ENCODE measurements at regions not wholly inside any gene's neighbourhood (a gene's known extent, or its start where the extent isn't known, plus 50 kb on each side); places are given as distances from the start of the nearest gene placed in this dataset.
"Not testable (repeated sequence)": the region's sequence is repeated elsewhere in the genome, so short reads cannot be mapped to it uniquely, and the experiment has no call there.

DNA sequence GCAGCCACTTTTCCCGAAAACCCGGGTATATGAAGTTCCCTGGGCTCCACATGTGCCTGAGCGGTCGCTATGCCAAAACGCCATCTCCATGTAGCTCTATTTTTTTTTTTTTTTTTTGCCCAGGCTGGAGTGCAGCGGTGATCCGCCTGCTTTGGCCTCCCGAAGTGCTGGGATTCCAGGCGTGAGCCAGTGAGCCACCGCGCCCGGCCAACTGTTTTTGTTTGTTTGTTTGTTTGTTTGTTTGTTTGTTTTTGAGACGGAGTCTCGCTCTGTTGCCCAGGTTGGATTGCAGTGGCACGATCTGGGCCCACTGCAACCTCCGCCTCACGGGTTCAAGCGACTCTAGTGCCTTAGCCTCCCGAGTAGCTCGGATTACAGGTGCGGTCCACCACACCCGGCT lies 237.5 kb upstream of the IRAK1BP1 start:
- no peak for DNase-seq (ENCODE audit: low read depth in 2 of 2)
- H3K4me3 ChIP-seq (replicated peaks in 1 of 2; ENCODE audit: low read depth in 2 of 2, low read length in 2 of 2), result no peak overlapping the region
- TF ChIP-seq, protein P1, sequence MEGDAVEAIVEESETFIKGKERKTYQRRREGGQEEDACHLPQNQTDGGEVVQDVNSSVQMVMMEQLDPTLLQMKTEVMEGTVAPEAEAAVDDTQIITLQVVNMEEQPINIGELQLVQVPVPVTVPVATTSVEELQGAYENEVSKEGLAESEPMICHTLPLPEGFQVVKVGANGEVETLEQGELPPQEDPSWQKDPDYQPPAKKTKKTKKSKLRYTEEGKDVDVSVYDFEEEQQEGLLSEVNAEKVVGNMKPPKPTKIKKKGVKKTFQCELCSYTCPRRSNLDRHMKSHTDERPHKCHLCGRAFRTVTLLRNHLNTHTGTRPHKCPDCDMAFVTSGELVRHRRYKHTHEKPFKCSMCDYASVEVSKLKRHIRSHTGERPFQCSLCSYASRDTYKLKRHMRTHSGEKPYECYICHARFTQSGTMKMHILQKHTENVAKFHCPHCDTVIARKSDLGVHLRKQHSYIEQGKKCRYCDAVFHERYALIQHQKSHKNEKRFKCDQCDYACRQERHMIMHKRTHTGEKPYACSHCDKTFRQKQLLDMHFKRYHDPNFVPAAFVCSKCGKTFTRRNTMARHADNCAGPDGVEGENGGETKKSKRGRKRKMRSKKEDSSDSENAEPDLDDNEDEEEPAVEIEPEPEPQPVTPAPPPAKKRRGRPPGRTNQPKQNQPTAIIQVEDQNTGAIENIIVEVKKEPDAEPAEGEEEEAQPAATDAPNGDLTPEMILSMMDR (IDR thresholded peaks at IDR 0.05; ENCODE audit: low read depth, low read length), result no peak

DNA sequence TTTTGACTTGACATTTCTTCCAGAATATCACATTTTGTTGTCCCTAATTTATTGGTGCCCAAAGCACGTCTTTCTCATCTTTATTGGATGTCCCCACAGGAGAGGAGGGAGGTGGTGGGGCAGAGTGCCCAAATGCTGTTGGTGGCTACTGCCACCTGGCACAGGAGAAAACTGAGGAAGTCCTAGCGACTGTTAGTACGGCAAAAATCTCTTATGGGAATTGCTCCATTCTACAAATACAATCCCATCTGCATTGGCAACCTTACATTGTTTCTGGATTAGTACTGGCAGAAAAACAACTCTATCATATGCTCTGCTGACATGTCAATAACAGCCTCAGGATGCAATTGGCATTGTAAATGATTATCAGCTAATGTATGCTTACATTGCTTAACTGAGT lies 235.4 kb upstream of the IRAK1BP1 start:
- DNase-seq (ENCODE audit: low read depth in 2 of 2), result no peak
- TF ChIP-seq, protein P1 (IDR thresholded peaks at IDR 0.05; ENCODE audit: low read depth, low read length), result no peak
- H3K4me3 ChIP-seq (replicated peaks in 1 of 2; ENCODE audit: low read depth in 2 of 2, low read length in 2 of 2), result no peak overlapping the region

DNA sequence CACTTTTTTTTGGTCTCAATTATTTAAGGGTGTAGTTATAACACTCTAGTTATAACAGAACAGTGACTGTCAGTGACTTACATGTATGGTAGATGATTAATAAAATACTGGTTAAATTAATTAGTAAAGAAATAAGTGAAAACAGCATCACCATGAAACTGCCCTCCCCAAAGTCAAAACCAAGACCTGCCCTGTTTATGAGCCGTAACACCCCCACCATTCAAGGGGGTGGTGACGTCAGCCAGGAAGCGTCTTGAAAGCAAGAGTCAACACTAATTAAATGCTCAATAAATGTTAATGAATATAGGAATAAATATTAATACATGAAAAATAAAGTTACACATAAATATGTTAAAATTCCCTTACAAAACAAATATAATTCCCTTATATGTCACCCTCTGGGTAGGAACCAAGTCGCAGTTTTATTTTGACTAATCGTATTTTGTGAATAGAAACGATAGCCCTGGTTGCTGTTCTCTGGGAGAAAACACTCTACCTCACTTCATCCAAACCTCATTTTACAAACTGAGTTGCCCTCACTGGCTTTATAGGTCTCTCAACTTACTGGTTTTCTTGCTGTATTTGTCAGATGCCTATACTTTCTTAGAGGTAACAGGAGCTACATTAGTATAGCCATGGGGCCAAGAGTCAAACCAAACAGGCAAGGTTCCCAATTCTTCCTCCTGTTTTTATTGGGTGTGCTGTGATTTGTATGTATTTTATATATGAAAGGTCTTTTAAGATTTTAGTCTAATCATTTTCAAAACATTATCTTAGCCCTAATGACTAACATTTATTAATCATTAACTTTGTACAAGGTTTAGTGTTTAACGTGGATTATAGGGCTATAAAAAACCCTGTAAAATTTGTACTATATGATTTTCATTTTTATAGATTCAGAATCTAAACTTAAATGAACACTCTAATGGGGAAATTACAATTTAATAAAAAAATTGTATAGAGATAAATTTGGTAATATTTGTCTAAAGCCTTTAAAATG lies 227.9 kb upstream of the IRAK1BP1 start:
- no peak overlapping the region for H3K4me3 ChIP-seq (replicated peaks in 1 of 2; ENCODE audit: low read depth in 2 of 2, low read length in 2 of 2)
- TF ChIP-seq, protein P1 (IDR thresholded peaks at IDR 0.05; ENCODE audit: low read depth, low read length), result no peak

DNA sequence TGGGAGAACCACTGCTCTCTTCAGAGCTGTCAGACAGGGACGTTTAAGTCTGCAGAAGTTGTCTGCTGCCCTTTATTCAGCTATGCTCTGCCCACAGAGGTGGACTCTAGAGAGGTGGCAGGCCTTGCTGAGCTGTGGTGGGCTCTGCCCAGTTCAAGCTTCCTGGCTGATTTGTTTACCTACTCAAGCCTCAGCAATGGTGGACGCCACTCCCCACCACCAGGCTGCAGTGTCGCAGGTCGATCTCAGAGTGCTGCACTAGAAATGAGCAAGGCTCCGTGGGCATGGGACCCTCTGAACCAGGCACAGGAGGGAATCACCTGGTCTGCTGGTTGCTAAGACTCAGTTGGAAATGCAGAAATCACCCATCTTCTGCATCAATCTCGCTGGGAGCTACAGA lies 223.4 kb upstream of the IRAK1BP1 start:
- not testable (repeated sequence) for DNase-seq (ENCODE audit: low read depth in 2 of 2); H3K4me3 ChIP-seq (replicated peaks in 1 of 2; ENCODE audit: low read depth in 2 of 2, low read length in 2 of 2)

More for the DNA sequence above, 227.9 kb upstream of the IRAK1BP1 start:
- no peak for DNase-seq (ENCODE audit: low read depth in 2 of 2)

DNA sequence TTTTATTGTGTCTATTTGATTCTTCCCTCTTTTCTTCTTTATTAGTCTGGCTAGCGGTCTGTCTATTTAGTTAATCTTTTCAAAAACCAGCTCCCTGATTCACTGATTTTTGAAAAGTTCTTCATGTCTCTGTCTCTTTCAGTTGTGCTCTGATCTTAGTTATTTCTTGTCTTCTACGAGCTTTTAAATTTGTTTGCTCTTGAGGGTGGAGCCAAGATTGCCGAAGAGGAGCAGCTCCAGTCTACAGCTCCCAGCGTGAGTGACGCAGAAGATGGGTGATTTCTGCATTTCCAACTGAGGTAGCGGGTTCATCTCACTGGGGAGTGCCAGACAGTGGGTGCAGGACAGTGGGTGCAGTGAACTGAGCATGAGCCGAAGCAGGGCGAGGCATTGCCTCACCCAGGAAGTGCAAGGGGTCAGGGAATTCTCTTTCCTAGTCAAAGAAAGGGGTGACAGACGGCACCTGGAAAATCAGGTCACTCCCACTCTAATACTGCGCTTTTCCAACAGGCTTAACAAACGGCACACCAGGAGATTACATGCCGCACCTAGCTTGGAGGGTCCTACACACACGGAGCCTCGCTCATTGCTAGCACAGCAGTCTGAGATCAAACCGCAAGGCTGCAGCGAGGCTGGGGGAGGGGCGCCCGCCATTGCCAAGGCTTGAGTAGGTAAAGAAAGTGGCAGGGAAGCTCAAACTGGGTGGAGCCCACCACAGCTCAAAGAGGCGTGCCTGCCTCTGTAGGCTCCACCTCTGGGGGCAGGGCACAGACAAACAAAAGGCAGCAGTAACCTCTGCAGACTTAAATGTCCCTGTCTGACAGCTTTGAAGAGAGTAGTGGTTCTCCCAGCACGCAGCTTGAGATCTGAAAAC lies 220.6 kb upstream of the IRAK1BP1 start:
- DNase-seq (ENCODE audit: low read depth in 2 of 2); H3K4me3 ChIP-seq (replicated peaks in 1 of 2; ENCODE audit: low read depth in 2 of 2, low read length in 2 of 2): not testable (repeated sequence)

DNA sequence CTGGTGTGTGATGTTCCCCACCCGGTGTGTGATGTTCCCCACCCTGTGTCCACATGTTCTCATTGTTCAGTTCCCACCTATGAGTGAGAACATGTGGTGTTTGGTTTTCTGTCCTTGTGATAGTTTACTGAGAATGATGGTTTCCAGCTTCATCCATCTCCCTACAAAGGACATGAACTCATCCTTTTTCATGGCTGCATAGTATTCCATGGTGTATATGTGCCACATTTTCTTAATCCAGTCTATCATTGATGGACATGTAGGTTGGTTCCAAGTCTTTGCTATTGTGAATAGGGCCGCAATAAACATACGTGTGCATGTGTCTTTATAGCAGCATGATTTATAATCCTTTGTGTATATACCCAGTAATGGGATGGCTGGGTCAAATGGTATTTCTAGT lies 201.5 kb upstream of the IRAK1BP1 start:
- DNase-seq (ENCODE audit: low read depth in 2 of 2); H3K4me3 ChIP-seq (replicated peaks in 1 of 2; ENCODE audit: low read depth in 2 of 2, low read length in 2 of 2): not testable (repeated sequence)

DNA sequence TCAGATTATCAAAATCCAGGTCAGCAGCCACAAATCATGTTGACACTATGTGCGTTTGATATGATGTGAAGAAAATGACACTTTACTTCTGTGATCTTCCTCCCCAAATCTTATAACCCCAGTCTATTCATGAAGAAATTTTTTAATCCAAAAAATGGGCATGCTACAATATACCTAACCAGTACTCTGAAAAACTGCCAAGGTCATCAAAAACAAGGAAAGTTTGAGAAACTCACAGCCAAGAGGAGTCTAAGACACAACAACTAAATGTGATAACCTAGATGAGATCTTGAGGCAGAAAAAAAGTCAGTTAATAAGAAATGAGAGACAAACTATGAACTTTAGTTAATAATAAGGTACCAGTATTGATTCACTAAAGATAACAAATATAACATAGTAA lies 200.6 kb upstream of the IRAK1BP1 start:
- TF ChIP-seq, protein P1 (IDR thresholded peaks at IDR 0.05; ENCODE audit: low read depth, low read length), result no peak
- no peak overlapping the region for H3K4me3 ChIP-seq (replicated peaks in 1 of 2; ENCODE audit: low read depth in 2 of 2, low read length in 2 of 2)
- DNase-seq (ENCODE audit: low read depth in 2 of 2), result no peak

DNA sequence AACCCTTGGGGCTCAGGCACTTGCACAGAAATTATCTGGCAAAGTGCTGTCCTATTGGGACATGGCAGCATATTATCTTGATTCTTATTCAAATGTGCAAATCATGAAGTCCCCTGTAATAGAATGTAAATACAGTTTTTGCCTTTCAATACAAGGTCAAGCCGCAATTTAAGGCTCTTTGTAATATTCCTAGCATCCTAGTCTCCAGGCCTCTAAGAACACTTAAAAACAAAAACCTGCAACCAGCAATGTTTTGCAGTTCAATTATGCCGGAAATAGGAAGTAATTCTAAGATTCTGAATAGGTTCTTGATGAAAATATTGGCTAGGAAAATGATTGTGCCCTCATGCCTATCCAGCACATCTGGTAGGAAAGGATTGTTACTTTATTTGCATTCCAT lies 197.2 kb upstream of the IRAK1BP1 start:
- TF ChIP-seq, protein P1 (IDR thresholded peaks at IDR 0.05; ENCODE audit: low read depth, low read length), result no peak
- DNase-seq (ENCODE audit: low read depth in 2 of 2), result no peak
- H3K4me3 ChIP-seq (replicated peaks in 1 of 2; ENCODE audit: low read depth in 2 of 2, low read length in 2 of 2), result no peak overlapping the region

Data from cardiac fibroblast (primary cell).